ENCODE measurements at regions not wholly inside any gene's neighbourhood (a gene's known extent, or its start where the extent isn't known, plus 50 kb on each side); places are given as distances from the start of the nearest gene placed in this dataset.

GRCh38 chr6:155641603-155642002, 186.0 kb upstream of the NOX3 start:
- no peak for TF ChIP-seq CTCF (IDR thresholded peaks at IDR 0.05)
- no peak for TF ChIP-seq POLR2A (IDR thresholded peaks at IDR 0.05)
